ENCODE measurements at regions not wholly inside any gene's neighbourhood (a gene's known extent, or its start where the extent isn't known, plus 50 kb on each side); places are given as distances from the start of the nearest gene placed in this dataset.
A peak's percentile ranks its signal among the peaks of the same experiment; 100 is the strongest.

DNA sequence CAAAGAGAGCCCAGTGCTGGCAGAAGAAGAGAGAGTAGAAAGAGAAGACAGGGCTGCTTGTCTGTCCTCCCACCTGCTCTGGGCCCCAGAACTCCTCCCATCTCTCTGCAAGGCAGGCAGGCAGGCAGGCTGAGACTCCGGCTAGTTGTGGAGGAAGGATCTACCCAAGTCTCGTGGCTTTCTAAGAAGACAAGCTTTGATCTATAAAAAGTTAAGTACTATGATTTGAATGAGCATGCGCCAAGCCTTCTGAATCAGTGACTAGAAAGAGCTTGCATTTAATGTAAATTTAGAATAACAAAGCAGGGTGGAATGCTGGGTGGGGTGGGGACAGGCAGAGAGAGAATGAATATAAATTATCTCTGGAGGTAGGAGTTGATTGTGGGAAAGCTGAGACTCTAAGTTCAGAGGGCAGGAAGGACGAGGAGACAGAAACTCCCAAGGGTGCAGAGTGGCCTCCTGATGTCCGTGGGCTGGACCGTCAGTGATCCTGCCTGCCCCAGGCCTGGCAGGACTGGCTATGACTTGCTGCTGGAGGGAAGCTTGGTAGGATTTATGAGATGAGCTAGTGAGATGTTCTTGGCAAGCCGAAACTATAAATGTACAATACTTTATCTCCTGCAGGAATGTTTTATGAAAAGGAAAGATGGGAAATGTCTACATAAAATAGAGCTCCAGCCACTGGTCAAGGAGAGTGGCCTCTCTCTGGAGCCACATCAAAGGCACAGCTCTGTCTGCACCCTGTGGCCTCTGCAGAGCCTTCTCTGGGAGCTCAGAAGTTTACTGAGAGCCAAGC, 447.5 kb downstream of the TNS1 start:
- H3K36me3 ChIP-seq, result no peaks in the 10 kb centered on the region
- peaks cover 0 to 31% (median 6%) of the 10 kb centered on the region in 9 donors for H3K4me1 ChIP-seq
- H3K4me3 ChIP-seq, result no peak overlapping the region
- TF ChIP-seq, protein P1, sequence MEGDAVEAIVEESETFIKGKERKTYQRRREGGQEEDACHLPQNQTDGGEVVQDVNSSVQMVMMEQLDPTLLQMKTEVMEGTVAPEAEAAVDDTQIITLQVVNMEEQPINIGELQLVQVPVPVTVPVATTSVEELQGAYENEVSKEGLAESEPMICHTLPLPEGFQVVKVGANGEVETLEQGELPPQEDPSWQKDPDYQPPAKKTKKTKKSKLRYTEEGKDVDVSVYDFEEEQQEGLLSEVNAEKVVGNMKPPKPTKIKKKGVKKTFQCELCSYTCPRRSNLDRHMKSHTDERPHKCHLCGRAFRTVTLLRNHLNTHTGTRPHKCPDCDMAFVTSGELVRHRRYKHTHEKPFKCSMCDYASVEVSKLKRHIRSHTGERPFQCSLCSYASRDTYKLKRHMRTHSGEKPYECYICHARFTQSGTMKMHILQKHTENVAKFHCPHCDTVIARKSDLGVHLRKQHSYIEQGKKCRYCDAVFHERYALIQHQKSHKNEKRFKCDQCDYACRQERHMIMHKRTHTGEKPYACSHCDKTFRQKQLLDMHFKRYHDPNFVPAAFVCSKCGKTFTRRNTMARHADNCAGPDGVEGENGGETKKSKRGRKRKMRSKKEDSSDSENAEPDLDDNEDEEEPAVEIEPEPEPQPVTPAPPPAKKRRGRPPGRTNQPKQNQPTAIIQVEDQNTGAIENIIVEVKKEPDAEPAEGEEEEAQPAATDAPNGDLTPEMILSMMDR (IDR thresholded peaks at IDR 0.05), result no peak
- 62 to 73% methylated on average over 7 of the region's 7 CpGs for WGBS, 2 donors
- H3K9me3 ChIP-seq, result no peaks in the 10 kb centered on the region
- no peaks in the 10 kb centered on the region for H3K27me3 ChIP-seq
- DNase-seq (no peak), ATAC-seq (peak in 2 of 8 donors; percentile 34 to 42)
- no peak overlapping the region for H3K27ac ChIP-seq
- intact Hi-C loops (cut with DNase I), result no loop called here

DNA sequence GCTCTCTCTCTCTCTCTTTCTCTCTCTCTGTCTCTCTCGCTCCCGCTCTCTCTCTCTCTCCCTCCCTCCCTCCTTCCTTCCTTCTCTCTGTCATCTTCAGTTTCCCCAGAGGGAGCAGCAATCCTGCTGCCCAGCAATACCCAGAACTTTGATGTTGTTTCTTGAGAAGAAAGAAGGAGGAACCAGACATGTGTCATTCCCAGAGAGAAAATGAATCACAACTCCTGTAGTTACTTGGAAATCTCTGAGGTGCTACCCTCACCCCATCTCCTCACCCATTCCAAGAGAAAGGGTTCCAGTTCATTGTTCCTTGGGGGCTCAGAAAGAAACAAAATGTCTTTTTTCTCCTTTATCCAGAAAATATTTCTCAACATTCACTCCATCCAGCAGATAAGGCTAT, 449.1 kb downstream of the TNS1 start:
- peaks cover 0 to 31% (median 6%) of the 10 kb centered on the region in 9 donors for H3K4me1 ChIP-seq
- H3K4me3 ChIP-seq, result no peak overlapping the region
- H3K27ac ChIP-seq, result no peak overlapping the region
- H3K9me3 ChIP-seq, result no peaks in the 10 kb centered on the region
- TF ChIP-seq, protein P1 (IDR thresholded peaks at IDR 0.05), result no peak
- WGBS, 2 donors, result 67 to 88% methylated on average over 2 of the region's 2 CpGs
- H3K36me3 ChIP-seq, result no peaks in the 10 kb centered on the region
- no peak for DNase-seq
- no peaks in the 10 kb centered on the region for H3K27me3 ChIP-seq
- ATAC-seq, result peak in 1 of 8 donors; percentile 59
- intact Hi-C loops (cut with DNase I), result no loop called here

DNA sequence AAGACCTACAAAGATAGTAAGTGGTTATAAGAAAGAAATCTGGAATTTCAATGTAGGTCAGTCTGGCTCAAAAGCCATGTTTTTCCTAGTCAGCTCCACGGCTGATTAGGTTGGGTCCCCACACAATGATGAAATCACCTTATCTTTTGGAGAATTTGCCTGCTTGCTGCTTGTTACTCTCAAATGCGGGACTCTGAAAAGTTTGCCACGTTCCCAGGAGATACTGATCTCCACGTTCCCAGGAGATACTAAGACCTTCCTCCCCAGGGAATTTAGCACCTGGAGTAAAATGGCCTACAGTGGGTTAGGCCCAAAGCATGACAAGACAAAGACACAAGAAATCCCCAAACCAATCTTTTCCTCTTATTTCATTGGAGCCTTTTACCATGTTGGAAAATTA, 449.6 kb downstream of the TNS1 start:
- no peaks in the 10 kb centered on the region for H3K36me3 ChIP-seq
- 73 to 83% methylated on average over 4 of the region's 4 CpGs for WGBS, 2 donors
- TF ChIP-seq, protein P1 (IDR thresholded peaks at IDR 0.05), result no peak

DNA sequence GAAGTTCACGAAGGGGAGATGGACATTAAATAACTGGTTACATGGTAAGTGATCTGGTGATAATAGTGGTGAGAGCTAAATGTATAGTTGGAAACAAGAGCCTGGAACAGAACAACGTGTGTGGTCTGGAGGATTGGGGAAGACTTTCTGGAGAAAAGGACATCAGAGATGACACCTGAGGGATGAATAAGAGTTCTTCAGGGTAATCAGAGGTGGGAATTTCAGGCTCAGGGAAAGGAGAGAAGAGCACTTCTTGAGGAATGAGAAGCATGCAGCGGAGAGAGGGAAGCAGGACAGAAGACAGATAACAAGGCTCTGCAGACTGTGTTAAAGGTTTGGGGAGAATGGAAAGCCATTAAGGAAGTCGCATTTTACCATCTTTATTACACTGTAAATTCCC, 450.7 kb downstream of the TNS1 start:
- intact Hi-C loops (cut with DNase I), result no loop called here
- H3K4me3 ChIP-seq, result no peak overlapping the region
- WGBS, 2 donors, result 94 to 96% methylated on average over 4 of the region's 4 CpGs
- no peaks in the 10 kb centered on the region for H3K27me3 ChIP-seq
- H3K27ac ChIP-seq, result no peak overlapping the region
- TF ChIP-seq, protein P1 (IDR thresholded peaks at IDR 0.05), result no peak
- no peak for DNase-seq
- no peaks in the 10 kb centered on the region for H3K9me3 ChIP-seq
- ATAC-seq, result no peak
- H3K36me3 ChIP-seq, result no peaks in the 10 kb centered on the region
- H3K4me1 ChIP-seq, result peaks cover 0 to 31% (median 6%) of the 10 kb centered on the region in 9 donors

More for the DNA sequence above, 449.6 kb downstream of the TNS1 start:
- Histone ChIP-seq H3K27ac (no peak overlapping the region), H3K27me3 (no peaks in the 10 kb centered on the region), H3K4me3 (no peak overlapping the region), H3K9me3 (no peaks in the 10 kb centered on the region), H3K4me1 (peaks cover 0 to 31% (median 6%) of the 10 kb centered on the region in 9 donors)
- intact Hi-C loops (cut with DNase I), result no loop called here
- ATAC-seq, result no peak
- DNase-seq, result no peak
